Thoracic aorta (tissue), 2 donors: ENCODE measurements at regions not wholly inside any gene's neighbourhood (a gene's known extent, or its start where the extent isn't known, plus 50 kb on each side); places are given as distances from the start of the nearest gene placed in this dataset.

Experiments used
- ATAC-seq: fragments of 150-250 bp; one replicate; pipeline ENCODE4 v1.8.0; 2017; ENCODE audit warnings: low read depth; ENCODE audit not compliant: insufficient number of reproducible peaks, low FRiP score
- DNase-seq: peaks from one replicate; pipeline ENCODE4 v3.0.0-alpha.2; 2020; ENCODE audit warnings: low spot score
- H3K27ac ChIP-seq, 2 donors: fragments of 200-600 bp; sonication (generic); 1 replicate in 1 of 2; 2 replicates in 1 of 2; pipeline ENCODE4 v1.5.1; 2016; ENCODE audit warnings: mild to moderate bottlenecking in 2 of 2, moderate library complexity in 2 of 2
- H3K27me3 ChIP-seq: fragments of 200-600 bp; sonication (generic); replicated peaks from 2 replicates; pipeline ENCODE4 v1.6.0; 2016; ENCODE audit warnings: mild to moderate bottlenecking; ENCODE audit not compliant: insufficient read depth
- H3K36me3 ChIP-seq: fragments of 200-600 bp; sonication (generic); one replicate; pipeline ENCODE4 v1.5.1; 2016
- H3K4me1 ChIP-seq, 2 donors: fragments of 200-600 bp; sonication (generic); 1 replicate in 1 of 2; 2 replicates in 1 of 2; pipeline versions ENCODE4 v1.5.1 to v1.6.0; 2016; ENCODE audit warnings: low read depth in 2 of 2, mild to moderate bottlenecking in 1 of 2; ENCODE audit not compliant: control insufficient read depth in 1 of 2
- H3K4me3 ChIP-seq: fragments of 200-600 bp; sonication (generic); 2 replicates; pipeline ENCODE4 v1.5.1; 2016; ENCODE audit warnings: mild to moderate bottlenecking
- H3K9me3 ChIP-seq: fragments of 200-600 bp; sonication (generic); 2 replicates; pipeline ENCODE4 v1.5.1; 2016
- CTCF ChIP-seq: fragments of 200-600 bp; sonication (generic); IDR thresholded peaks from one replicate; pipeline ENCODE4 v1.5.1; 2019; ENCODE audit warnings: antibody characterized with exemption

- H3K27ac ChIP-seq: no peak overlapping the region
- no peak for TF ChIP-seq CTCF
- no peaks in the 10 kb centered on the region for H3K27me3 ChIP-seq
- H3K36me3 ChIP-seq: no peaks in the 10 kb centered on the region
- H3K4me1 ChIP-seq: no peaks in the 10 kb centered on the region
- no peak for ATAC-seq
- DNase-seq: no peak
- H3K9me3 ChIP-seq: no peaks in the 10 kb centered on the region
- H3K4me3 ChIP-seq: no peak overlapping the region
Measured at GRCh38 chr18:55950379-55951166, 362.6 kb upstream of the TCF4 start.

- DNase-seq: no peak
- no peak for ATAC-seq
Measured at GRCh38 chr18:55934821-55935220, 346.8 kb upstream of the TCF4 start.

GRCh38 chr18:55932675-55933074 is 344.7 kb upstream of the TCF4 start:
- ATAC-seq (no peak), DNase-seq (no peak)
- Histone ChIP-seq H3K27me3 (no peaks in the 10 kb centered on the region), H3K36me3 (no peaks in the 10 kb centered on the region), H3K4me3 (no peak overlapping the region), H3K27ac (no peak overlapping the region), H3K4me1 (no peaks in the 10 kb centered on the region), H3K9me3 (peaks cover 8% of the 10 kb centered on the region)
- no peak for TF ChIP-seq CTCF

More at GRCh38 chr18:55934821-55935220, 346.8 kb upstream of the TCF4 start:
- H3K9me3 ChIP-seq: peaks cover 8% of the 10 kb centered on the region
- H3K27ac ChIP-seq: no peak overlapping the region
- no peaks in the 10 kb centered on the region for H3K27me3 ChIP-seq
- no peak overlapping the region for H3K4me3 ChIP-seq
- no peaks in the 10 kb centered on the region for H3K36me3 ChIP-seq
- no peaks in the 10 kb centered on the region for H3K4me1 ChIP-seq
- no peak for TF ChIP-seq CTCF

GRCh38 chr18:55927831-55928230 is 339.8 kb upstream of the TCF4 start:
- no peaks in the 10 kb centered on the region for H3K27me3 ChIP-seq
- no peaks in the 10 kb centered on the region for H3K9me3 ChIP-seq
- TF ChIP-seq CTCF: no peak
- H3K36me3 ChIP-seq: no peaks in the 10 kb centered on the region
- no peak overlapping the region for H3K4me3 ChIP-seq
- no peaks in the 10 kb centered on the region for H3K4me1 ChIP-seq
- no peak overlapping the region for H3K27ac ChIP-seq
- ATAC-seq (no peak), DNase-seq (no peak)

GRCh38 chr18:55925772-55926171 is 337.8 kb upstream of the TCF4 start:
- no peaks in the 10 kb centered on the region for H3K36me3 ChIP-seq
- no peak overlapping the region for H3K27ac ChIP-seq
- no peaks in the 10 kb centered on the region for H3K9me3 ChIP-seq
- ATAC-seq (no peak), DNase-seq (no peak)
- no peaks in the 10 kb centered on the region for H3K27me3 ChIP-seq
- H3K4me1 ChIP-seq: no peaks in the 10 kb centered on the region
- TF ChIP-seq CTCF: no peak
- no peak overlapping the region for H3K4me3 ChIP-seq
